ENCODE measurements at regions not wholly inside any gene's neighbourhood (a gene's known extent, or its start where the extent isn't known, plus 50 kb on each side); places are given as distances from the start of the nearest gene placed in this dataset.

DNA sequence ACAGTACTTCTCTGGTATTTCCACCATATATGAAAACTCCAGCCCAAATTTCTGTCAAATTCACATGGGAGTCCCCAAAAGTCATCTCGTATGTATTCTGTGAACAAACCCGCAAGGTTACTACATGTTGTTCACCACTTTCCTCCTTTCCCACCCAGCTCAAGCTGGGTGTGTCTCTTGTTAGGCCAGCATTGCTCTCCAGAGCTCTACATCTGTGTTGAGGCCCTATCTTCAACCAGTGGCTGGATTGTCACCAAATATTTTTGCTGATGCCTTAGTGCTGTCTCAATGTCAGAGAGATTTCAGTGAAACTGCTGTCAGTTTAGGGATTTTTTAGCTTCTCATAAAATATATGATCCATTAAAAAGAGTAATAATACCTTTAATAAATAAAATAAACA, 230.9 kb downstream of the BTG1 start:
- no peak for DNase-seq

DNA sequence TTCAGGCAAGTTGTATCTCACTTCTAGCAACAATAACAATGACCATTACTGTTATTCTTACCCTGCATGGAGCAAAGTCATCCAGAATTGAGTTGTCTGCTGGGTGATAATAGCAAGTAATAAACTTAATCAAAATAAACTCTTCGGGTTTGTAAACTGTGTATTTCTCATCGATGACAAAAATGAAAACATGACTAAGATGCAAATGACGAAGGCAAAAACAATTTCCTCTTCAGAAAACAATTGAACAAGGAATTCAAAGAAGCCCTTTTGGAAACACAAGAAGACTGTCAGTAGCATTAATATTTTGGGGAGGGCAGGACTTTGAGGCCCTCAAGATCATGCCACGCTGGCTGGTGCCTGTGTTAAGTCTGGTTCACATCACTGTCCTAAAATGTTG, 232.0 kb downstream of the BTG1 start:
- no peak for DNase-seq

DNA sequence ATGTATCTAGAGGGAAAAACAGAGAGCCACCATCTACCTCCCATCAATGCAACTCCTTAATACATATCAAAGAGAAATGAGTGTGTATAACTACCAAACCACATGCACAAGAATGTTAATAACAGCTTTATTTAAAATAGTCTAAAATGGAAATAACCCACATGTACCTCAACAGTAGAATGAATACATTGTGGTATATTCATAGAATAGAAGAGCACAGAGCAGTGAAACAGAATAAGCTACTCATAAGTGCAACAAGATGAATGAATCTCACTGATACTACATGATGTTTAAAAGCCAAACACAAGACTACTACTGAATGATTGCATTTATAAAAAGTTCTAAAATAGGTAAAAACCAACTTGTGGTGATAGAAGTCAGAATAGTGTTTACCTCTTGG, 232.5 kb downstream of the BTG1 start:
- no peak for DNase-seq

DNA sequence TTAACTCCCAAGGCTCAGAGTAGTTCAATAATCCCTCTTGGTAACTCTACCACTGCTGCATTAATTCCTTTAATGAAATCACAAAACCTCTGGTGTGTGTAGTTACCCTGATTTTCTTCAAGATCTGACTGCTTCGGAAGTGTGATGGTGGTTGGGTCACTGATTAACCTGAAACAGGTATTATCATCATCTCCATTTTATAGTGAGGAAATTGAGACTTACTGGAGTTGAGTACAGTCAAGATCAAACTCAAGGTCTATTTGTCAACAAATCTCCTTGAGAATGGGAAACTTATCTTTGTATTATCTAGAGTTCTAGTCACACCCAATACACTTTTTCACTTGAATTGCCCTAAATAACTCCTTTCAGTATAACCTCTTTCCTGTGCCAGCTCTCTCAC, 233.5 kb downstream of the BTG1 start:
- DNase-seq: no peak

DNA sequence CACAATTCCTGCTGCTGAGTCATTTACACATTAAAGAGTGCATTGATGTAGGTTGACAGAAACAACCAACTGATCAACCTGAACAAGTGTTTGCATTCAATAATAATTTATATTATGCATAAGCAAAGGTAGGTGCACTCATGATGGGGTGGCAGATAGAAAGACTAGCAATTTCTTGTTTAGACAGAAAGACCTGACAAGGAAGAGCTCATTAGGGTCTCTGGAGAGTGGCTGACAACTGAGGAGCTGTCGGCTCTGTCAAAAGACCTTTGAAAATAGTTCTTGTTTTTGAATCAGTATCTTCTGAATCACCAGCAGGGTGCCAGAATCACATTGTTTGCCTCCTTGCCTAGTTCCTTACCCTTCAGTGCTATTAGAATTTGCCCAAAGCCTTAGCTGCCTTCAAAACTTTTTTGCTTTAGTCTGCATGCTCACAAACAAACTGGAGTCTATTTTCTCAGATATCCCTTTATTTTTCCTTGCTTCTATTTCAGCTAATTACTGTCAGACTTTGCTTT, 234.7 kb downstream of the BTG1 start:
- DNase-seq: no peak

DNA sequence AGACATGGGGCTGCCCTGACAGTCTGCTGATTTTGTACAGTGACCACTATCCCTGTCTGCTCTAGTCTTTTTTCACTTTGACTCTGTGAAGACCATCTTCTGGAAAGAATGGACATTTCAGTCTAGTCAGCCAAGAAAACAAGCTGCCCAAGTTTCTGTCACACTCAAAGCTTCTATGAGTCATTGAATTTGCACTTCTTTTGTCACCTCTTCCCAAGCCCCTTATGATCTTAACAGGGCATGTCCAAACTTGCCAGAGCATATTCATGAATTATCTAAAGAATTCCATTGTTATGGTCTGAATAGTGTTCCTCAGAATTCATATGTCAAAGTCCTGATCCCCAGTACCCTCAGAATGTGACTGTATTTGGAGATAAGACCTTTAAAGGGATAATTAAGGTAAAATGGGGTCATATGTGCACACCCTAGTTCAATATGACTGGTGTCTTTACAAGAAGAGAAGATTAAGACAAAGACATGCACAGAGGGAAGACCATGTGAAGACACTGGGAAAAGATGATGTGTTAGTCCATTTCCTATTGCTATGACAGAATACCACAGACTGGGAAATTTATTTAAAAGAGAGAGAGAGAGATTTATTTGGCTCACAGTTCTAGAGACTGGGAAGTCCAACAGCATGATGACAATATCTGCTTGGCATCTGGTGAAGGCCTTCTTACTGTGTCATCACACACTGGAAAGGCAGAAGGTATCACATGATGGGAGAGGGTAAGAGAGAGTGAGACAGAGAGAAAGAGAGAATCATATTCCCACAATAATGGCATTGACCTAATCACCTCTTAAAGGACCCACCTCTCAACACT, 242.6 kb downstream of the BTG1 start:
- no peak for DNase-seq

DNA sequence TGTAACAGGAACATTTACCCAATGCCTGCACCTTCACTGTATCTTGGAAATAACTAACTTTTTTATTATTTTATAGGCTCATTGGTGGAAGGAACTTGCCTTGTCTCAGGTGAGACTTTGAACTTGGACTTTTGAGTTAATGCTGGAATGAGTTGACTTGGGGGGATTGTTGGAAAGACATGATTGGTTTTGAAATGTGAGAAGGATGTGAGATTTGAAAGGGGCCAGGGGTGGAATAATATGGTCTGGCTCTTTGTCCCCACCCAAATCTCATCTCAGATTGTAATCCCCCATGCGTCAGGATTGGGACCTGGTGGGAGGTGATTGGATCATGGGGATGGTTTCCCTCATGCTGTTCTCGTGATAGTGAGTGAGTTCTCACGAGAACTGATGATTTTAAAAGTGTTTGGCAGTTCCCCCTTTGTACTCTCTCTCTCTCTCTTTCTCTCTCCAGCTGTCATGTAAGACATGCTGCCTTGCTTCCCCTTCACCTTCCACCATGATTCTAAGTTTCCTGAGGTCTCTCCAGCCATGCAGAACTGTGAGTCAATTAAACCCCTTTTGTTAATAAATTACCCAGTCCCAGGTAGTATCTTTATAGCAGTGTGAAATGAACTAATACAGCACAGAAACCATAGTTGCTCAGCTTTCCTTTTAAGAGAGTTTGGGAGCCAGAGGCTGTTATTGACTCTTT, 244.1 kb downstream of the BTG1 start:
- no peak for DNase-seq

DNA sequence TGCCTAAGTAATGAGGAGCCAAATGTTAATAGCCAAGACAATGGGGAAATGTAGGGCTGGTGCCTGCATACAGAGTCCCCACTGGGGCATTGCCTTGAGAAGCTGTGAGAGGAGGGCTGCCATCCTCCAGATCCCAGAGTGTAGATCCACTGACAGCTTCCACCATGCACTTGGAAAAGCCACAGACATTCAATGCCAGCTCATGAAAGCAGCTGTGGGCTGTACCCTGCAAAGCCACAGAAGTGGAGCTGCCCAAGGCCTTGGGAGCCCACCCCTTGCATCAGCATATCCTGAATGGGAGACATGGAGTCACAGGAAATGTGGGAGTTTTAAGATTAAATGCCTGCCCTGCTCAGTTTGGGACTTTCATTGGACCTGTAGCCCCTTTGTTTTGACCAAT, 244.7 kb downstream of the BTG1 start:
- no peak for DNase-seq

DNA sequence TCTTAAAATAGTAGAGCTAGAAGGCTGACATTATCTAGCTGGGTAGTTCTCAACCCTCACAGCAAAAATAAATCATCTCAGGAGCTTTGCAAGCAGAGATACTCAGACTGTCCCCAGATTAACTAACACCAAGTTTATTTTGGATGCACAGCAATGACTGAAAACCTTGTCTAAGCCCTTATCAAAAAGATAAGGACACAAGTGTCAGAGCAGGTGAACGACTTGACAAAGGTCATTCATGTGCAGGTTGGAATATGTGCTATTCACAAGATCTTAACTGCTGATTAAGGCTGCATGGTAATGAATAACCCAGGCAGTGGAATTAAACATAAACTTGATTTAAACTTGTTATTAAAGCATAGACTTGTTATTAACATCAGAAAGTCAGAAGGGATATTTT, 246.6 kb downstream of the BTG1 start:
- DNase-seq: no peak

DNA sequence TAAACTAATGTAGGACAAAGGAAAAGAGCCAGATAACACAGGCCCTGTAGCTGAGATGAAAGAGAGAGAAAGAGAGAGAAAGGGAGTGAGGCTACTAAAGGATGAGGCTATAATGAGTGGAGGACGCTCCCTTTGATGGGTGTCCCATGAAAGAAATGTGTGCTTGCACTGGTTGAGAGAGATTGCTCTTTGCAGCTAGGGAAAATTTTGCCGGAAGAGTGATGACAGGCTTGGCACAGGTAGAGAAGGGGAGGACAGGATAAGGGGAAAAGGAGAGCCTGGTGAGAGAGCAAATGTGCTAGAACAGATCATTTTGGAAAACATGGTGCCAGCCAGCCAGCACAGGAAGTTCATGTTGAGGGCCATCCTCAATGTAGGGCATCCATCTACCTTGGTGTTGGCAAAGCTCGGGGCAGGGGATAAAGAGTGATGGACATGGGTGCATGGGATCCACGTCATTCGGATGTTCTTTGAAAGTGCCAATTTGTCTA, 248.6 kb downstream of the BTG1 start:
- no peak for DNase-seq

DNA sequence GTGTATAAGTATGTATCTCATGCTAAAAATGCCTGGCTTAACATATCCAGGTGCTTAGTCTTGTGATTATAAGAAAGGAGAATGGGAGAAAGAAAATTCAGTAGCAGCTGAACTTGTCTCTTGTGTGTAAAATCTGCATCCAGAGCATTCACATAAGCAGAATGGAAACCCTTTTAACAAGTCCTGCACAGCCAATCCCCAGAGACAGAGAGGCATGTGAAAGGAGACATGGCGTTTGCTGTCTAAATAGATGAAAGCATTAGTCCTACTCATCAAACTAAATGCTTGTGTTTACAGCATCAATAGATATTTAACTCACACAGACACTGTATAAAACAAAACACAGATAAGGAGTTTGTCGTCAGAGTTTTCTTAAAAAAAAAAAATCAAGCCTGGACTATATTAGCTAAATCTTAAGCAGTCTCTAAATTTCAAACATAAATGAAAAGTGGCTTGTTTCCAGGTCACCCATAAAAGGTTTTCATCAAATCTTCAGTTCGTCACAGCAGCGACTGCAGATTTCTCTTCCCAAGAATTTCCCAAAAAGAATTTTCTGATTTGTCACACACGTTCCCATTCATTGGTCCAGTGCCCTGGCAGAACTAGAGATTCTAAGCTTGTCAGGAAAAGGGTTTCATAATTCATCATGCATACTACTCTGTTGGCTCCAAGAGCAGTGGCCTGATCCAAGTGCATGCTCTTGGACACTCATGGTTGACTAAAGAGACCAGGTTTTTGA, 249.2 kb downstream of the BTG1 start:
- DNase-seq: no peak

DNA sequence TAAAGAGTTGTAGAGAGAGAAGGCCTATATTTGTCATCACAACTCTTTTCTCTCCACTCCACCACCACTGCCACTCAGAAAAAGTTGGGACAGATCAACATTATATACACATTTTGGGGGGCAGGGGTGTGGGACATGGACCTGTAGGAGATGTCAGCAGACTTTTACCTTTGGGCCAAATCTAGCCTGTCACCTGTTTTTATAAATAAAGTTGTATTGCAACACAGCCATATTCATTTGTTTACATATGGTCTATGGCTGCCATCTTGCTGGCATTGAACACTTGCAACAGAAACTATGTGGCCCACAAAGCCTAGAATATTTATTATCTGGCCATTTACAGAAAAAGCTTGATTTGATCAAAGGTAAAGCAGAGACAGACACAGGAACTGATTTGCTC, 250.7 kb downstream of the BTG1 start:
- no peak for DNase-seq

DNA sequence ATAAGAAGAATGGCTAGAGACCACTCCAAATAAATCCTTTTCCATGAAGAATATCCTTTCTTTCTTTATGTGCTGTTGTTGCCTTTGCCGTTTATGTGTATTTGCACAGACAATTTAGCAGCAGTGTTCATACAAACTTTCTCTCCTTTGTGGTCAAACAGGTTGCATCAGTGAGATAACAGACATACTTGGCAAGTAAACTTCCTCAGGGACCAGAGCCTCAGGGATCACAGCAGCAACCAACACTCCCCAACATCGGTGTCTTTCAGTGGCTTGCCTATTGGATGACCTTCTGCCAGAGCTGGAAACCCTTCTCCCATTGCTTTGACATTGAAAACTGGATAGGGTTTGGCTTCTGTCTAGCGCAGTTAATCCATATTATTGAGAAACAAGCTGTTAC, 252.2 kb downstream of the BTG1 start:
- DNase-seq: no peak

DNA sequence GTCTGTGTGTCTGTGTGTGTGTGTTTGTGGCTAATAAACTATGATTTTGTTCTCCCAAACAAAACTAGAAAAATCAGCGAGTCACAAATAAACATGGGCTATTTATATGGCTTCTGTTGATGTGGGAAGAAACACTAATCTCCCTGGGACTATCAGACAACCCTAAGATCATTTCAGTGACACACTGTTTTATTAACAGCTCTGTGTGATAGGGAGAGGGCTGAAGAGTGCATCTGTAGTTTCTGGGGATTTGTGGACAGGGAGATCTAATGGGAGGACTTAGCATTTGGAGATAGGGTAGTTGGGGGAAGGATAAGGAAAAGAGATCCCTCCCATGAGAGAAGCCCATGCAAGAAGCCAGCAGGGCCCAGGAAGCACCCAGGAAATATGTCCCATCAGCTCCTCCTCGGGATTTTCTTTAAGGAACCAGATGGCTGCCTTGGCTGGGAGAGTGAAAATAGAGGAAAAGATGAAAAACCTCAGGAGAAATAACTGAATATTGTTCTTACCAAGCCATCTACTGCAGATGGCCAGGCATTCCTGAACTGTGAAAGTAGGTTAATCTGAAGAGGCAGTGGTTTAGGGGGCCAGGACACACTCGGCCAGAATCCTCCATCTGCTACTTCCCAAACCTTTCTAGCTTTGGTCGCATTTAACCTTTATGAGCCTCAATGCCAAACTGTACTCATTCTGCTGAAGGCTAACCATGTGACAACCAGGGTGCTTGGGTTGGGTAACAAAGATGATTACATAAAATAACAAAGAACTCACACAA, 253.4 kb downstream of the BTG1 start:
- DNase-seq: no peak

DNA sequence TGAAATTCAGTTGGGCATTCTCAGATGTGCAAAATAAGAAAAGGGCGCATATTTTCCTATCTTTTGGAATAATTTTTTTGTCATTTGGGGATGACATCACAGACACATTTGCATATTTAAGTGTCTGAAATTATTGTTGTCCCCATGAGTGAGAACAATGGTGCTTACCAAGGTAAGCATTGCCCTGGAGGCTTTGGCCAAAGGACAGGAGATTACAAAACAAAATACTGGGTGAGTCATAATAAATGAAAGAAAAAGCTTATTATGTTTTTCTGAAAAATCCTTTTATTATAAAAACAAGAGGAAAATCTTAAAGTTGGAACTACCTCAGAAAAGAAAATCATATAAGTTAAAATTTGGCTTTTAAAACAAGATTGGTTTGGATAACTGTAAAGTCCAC, 254.9 kb downstream of the BTG1 start:
- DNase-seq: no peak

DNA sequence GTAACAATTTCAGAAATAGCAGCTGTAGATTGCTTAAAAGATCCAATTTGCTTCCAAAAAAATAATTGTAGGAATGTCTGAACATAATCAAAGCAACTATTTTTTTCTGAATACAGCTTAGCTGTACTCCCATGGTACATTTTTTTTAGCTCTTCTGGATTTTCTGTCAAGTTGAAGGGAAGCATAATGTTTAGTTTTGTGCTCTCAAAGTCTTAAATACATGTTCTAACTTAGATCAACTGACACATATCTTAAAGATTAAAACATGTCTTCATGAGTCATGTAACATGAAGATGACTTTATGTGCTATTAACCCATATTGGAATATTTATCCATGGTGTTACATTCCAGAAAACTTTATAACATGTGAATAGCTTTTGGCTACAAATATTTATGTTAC, 255.7 kb downstream of the BTG1 start:
- DNase-seq: no peak

DNA sequence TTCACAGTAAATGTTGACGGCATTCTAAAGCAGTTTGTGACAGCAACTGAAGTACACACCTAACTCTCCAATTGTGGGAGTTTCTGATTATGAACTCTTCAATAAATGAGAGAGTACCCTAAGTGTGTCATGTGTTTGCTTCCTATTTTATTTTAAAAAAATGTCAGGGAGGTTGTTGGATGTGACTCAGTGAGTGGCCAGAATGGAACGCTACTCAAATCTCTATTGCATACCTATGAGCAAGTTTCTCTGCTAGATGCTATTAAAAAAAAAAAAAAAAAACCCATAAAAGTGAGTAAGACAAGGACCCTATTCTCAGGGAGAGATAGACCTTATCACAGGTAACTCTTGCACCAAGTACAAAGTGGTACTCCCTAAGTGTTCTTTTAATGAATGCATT, 256.6 kb downstream of the BTG1 start:
- DNase-seq: no peak

DNA sequence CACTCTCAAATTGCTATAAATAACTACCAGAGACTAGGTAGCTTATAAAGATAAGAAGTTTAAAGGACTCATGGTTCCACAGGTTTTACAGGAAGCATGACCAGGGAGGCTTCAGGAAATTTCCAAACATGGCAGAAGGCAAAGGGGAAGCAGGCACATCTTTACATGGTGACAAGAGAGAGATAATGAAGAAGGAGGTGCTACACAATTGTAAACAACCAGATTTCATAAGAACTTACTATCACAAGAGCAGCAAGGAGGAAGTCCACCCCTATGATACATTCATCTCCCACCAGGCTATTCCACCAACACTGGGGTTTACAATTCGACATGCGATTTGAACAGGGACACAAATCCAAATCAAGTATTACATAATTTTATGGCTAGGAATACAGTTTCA, 257.7 kb downstream of the BTG1 start:
- no peak for DNase-seq

DNA sequence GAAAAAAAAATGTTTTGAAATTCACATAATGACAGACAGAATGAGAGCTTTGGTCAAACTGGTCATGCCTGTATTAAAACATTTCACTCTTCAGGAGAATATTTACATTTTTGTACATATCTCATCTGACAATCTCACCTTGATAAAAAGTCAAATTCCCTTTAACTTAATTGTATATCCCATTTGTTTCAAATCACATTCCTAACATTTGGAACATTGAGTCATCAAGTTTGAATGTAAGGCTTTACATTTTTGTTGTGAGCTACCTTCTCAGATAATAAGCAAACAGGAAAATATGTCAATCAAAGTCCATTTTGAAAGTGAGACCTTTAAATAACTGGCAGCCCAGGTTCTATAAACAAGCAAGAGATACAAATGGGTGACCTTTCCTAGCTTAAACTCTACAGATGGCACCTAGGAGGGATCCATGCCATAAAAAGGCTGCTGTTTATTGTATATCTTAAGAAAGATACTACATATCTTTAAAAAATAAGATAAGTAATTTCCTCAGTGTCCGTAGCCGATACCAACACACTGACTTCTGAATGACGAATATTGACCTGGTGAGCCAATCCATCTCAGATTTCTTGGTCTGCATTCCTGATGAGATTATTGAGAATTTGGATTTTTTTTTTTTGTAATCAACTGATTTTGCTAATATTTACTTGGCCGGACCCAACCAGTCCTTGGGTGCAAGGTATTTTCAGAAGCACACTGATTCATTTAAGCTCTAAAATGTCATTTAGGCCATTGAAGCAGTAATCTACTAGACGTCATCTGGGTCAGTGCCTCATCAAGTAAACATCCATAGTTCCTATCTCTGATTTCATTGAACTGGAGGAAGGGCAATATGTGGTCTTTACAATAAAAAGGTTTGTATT, 259.6 kb downstream of the BTG1 start:
- no peak for DNase-seq

DNA sequence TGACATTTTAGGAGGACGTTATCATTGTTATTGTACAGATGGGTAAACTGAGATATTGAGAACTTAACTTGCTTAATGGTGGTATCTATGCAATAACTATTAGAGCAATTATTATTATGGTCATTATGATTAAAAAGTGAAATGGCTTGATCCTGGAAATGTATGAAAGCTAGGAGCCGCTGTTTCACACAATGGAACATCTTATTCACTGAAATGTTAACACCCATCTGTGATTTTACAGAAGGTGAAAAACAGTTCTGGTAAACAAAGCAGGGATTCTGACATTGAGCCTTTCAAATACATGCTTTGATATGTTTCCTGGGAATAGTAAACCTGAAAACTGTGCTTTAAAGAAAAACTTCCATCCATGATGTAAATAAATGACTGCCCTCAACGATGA, 261.4 kb downstream of the BTG1 start:
- no peak for DNase-seq

DNA sequence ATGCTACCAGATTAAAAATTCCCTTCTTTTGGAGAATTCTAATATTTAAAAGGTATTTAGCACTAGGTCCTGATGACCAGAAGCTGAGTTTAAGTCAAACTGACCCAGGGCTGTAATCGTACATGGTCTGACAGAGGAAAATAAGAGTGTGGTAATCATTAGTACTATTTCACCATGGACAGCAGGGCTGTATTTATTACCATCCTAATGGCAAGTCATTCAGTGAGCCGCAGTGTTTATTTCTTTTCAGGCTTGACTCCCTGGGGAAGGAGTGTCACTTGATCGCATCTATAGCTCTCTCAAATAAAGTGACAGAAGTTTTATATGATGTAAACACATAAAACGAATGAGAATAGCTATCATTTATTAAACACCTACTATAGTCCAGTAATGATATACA, 261.8 kb downstream of the BTG1 start:
- no peak for DNase-seq

DNA sequence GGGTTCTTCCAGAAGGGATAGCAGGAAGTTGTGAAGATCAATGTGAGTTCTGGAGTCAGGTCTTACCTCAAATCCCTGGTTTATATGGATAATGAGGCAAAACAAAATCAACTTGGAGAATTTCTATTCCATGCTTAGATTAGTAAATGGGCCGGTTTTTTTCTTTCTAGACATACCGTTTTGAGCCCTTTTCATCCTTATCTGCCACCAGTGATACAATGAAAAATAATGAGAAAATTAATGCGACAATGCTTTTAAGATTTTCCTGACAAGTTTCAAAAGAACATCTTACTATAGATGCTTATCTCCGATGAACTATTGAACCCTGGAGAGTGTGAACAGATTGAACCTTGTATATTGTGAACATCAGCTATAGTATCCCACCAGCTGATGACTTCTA, 262.7 kb downstream of the BTG1 start:
- no peak for DNase-seq
